ENCODE measurements at regions not wholly inside any gene's neighbourhood (a gene's known extent, or its start where the extent isn't known, plus 50 kb on each side); places are given as distances from the start of the nearest gene placed in this dataset.

- Histone ChIP-seq H3K36me3 (ENCODE audit: control insufficient read depth, insufficient read depth, low read length) (no peaks in the 10 kb centered on the region), H3K27me3 (ENCODE audit: control insufficient read depth, insufficient read depth, low read length, poor library complexity, severe bottlenecking) (no peaks in the 10 kb centered on the region), H3K4me3 (ENCODE audit: low read length) (no peak overlapping the region), H3K9me3 (ENCODE audit: control insufficient read depth, low read length) (peaks cover 11% of the 10 kb centered on the region), H3K9ac (ENCODE audit: extremely low read depth, low read length, poor library complexity, severe bottlenecking) (no peak overlapping the region), H3K4me1 (ENCODE audit: control insufficient read depth, insufficient read depth, low read length) (no peaks in the 10 kb centered on the region), H3K27ac (ENCODE audit: low read depth, low read length) (no peak overlapping the region)
- Mint-ChIP-seq H3K27me3 (ENCODE audit: insufficient read depth) (no peaks in the 10 kb centered on the region), H3K36me3 (ENCODE audit: low read depth) (peaks cover 5% of the 10 kb centered on the region), H3K9me3 (peaks cover 11% of the 10 kb centered on the region), H3K4me1 (no peaks in the 10 kb centered on the region), H3K27ac (no peak overlapping the region), H3K4me3 (no peak overlapping the region)
- DNase-seq, result no peak
- WGBS, 2 experiments (ENCODE audit: insufficient coverage in 1 of 2, insufficient read length in 1 of 2), result 46 to 50% methylated on average over 2 of the region's 2 CpGs
- no peak for TF ChIP-seq CTCF (conservative IDR thresholded peaks at IDR 0.05)
Observed at GRCh38 chr5:96280946-96281393, 152.1 kb downstream of the PCSK1 start.

GRCh38 chr5:96279801-96280542, 153.1 kb downstream of the PCSK1 start:
- Mint-ChIP-seq H3K27ac (no peak overlapping the region), H3K9me3 (peaks cover 11% of the 10 kb centered on the region), H3K4me3 (no peak overlapping the region), H3K36me3 (ENCODE audit: low read depth) (peaks cover 5% of the 10 kb centered on the region), H3K27me3 (ENCODE audit: insufficient read depth) (no peaks in the 10 kb centered on the region), H3K4me1 (no peaks in the 10 kb centered on the region)
- no peaks in the 10 kb centered on the region for H3K36me3 ChIP-seq (ENCODE audit: control insufficient read depth, insufficient read depth, low read length)
- no peaks in the 10 kb centered on the region for H3K27me3 ChIP-seq (ENCODE audit: control insufficient read depth, insufficient read depth, low read length, poor library complexity, severe bottlenecking)
- H3K9ac ChIP-seq (ENCODE audit: extremely low read depth, low read length, poor library complexity, severe bottlenecking), result no peak overlapping the region
- peaks cover 11% of the 10 kb centered on the region for H3K9me3 ChIP-seq (ENCODE audit: control insufficient read depth, low read length)
- DNase-seq, result no peak
- no peak overlapping the region for H3K4me3 ChIP-seq (ENCODE audit: low read length)
- TF ChIP-seq CTCF (conservative IDR thresholded peaks at IDR 0.05), result no peak
- 94 to 100% methylated on average over 1 to 6 of the region's 6 CpGs for WGBS, 2 experiments (ENCODE audit: insufficient coverage in 1 of 2, insufficient read length in 1 of 2)
- no peaks in the 10 kb centered on the region for H3K4me1 ChIP-seq (ENCODE audit: control insufficient read depth, insufficient read depth, low read length)
- no peak overlapping the region for H3K27ac ChIP-seq (ENCODE audit: low read depth, low read length)

GRCh38 chr5:96278981-96279380, 154.1 kb downstream of the PCSK1 start:
- Histone ChIP-seq H3K36me3 (ENCODE audit: control insufficient read depth, insufficient read depth, low read length) (no peaks in the 10 kb centered on the region), H3K9me3 (ENCODE audit: control insufficient read depth, low read length) (peaks cover 11% of the 10 kb centered on the region), H3K4me3 (ENCODE audit: low read length) (no peak overlapping the region), H3K9ac (ENCODE audit: extremely low read depth, low read length, poor library complexity, severe bottlenecking) (no peak overlapping the region), H3K27me3 (ENCODE audit: control insufficient read depth, insufficient read depth, low read length, poor library complexity, severe bottlenecking) (no peaks in the 10 kb centered on the region), H3K4me1 (ENCODE audit: control insufficient read depth, insufficient read depth, low read length) (no peaks in the 10 kb centered on the region), H3K27ac (ENCODE audit: low read depth, low read length) (no peak overlapping the region)
- no peaks in the 10 kb centered on the region for H3K27me3 Mint-ChIP-seq (ENCODE audit: insufficient read depth)
- WGBS, 2 experiments (ENCODE audit: insufficient coverage in 1 of 2, insufficient read length in 1 of 2), result 82 to 88% methylated on average over 1 to 3 of the region's 3 CpGs
- no peak overlapping the region for H3K4me3 Mint-ChIP-seq
- H3K36me3 Mint-ChIP-seq (ENCODE audit: low read depth), result peaks cover 5% of the 10 kb centered on the region
- H3K9me3 Mint-ChIP-seq, result peaks cover 11% of the 10 kb centered on the region
- no peaks in the 10 kb centered on the region for H3K4me1 Mint-ChIP-seq
- no peak overlapping the region for H3K27ac Mint-ChIP-seq
- DNase-seq, result no peak
- TF ChIP-seq CTCF (conservative IDR thresholded peaks at IDR 0.05), result no peak
